ENCODE measurements at regions not wholly inside any gene's neighbourhood (a gene's known extent, or its start where the extent isn't known, plus 50 kb on each side); places are given as distances from the start of the nearest gene placed in this dataset.
A peak's percentile ranks its signal among the peaks of the same experiment; 100 is the strongest.

GRCh38 chr17:77285594-77286390 lies 145.0 kb downstream of the SEC14L1 start (continued):
- TF ChIP-seq SKIL (CRISPR knock-in tag; IDR thresholded peaks at IDR 0.05; ENCODE audit: borderline replicate concordance) (0 out of 2 replicates have a peak, but pooled peaks have one; percentile 22), FOXC1 (CRISPR knock-in tag; IDR thresholded peaks at IDR 0.05; ENCODE audit: borderline replicate concordance) (peak; percentile 44; the same call in 1 of the 2 replicates), SPEN (CRISPR knock-in tag; IDR thresholded peaks at IDR 0.05; ENCODE audit: low read depth) (no peak), ZNF800 (CRISPR knock-in tag; IDR thresholded peaks at IDR 0.05) (no peak; the same call in 1 of the 2 replicates), ZNF530 (CRISPR knock-in tag; IDR thresholded peaks at IDR 0.05; ENCODE audit: low read depth) (no peak), KDM3A (CRISPR knock-in tag; IDR thresholded peaks at IDR 0.05; ENCODE audit: low read depth) (no peak; the same call in 1 of the 2 replicates), CHCHD3 (CRISPR knock-in tag; IDR thresholded peaks at IDR 0.05) (no peak), HMGXB3 (CRISPR knock-in tag; IDR thresholded peaks at IDR 0.05; ENCODE audit: borderline replicate concordance) (no peak; the same call in 1 of the 2 replicates), KDM1A (CRISPR knock-in tag; IDR thresholded peaks at IDR 0.05) (no peak), ZNF234 (CRISPR knock-in tag; conservative IDR thresholded peaks at IDR 0.05) (0 out of 2 replicates have a peak, but pooled peaks have one; percentile 73), NPAS2 (CRISPR knock-in tag; IDR thresholded peaks at IDR 0.05; ENCODE audit: borderline replicate concordance) (peak; percentile 85), ZNF44 (CRISPR knock-in tag; IDR thresholded peaks at IDR 0.05) (peak; percentile 74; the same call in 1 of the 2 replicates), ZSCAN31 (CRISPR knock-in tag; IDR thresholded peaks at IDR 0.05; ENCODE audit: low read depth) (no peak), HIC2 (CRISPR knock-in tag; IDR thresholded peaks at IDR 0.05; ENCODE audit: low read depth) (no peak), TCF7 (IDR thresholded peaks at IDR 0.05; ENCODE audit: low read depth) (no peak), EED (CRISPR knock-in tag; IDR thresholded peaks at IDR 0.05) (peak; percentile 13; the same call in 1 of the 2 replicates), ZEB1 (IDR thresholded peaks at IDR 0.05; ENCODE audit: insufficient replicate concordance, low read depth) (no peak)

Measured in HepG2 (cell line).